ENCODE measurements at regions not wholly inside any gene's neighbourhood (a gene's known extent, or its start where the extent isn't known, plus 50 kb on each side); places are given as distances from the start of the nearest gene placed in this dataset.
"Not testable (repeated sequence)": the region's sequence is repeated elsewhere in the genome, so short reads cannot be mapped to it uniquely, and the experiment has no call there.

DNA sequence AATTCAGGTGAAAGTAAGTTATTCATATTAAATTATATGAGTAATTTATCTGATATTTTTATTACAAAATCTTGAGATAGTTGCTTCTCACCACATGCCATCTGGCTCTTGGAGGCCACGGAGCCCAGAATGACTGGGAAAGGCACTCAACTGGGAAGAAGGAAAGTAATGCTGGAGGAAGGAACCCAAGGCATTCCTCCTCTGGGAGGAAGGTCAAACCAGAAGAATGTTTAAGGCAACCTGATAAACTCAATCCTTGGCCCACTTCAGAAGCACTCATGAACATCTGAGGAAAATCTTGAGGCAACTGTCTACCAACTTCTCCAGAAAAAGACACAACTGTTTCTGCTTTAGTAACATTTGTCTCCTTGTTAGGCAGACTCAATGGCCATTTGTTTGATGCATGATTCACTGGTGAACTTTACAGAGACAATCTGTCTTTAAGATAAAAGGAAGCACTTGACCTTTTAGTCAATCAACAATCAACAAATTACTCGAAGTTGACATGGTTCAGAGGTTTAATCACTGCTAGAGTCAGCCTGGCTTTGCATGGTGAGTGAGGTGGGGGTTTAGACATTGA, 261.4 kb upstream of the MME start:
- H3K9me3 Mint-ChIP-seq = peaks cover 0 to 20% (median 13%) of the 10 kb centered on the region in 7 donors
- H3K36me3 Mint-ChIP-seq = no peaks in the 10 kb centered on the region
- DNase-seq (no peak), ATAC-seq (ENCODE audit: low read depth in 2 of 2) (no peak)
- no peak overlapping the region for H3K27ac Mint-ChIP-seq
- no peaks in the 10 kb centered on the region for H3K4me1 Mint-ChIP-seq
- no peak overlapping the region for H3K4me3 Mint-ChIP-seq
- H3K27me3 Mint-ChIP-seq = no peaks in the 10 kb centered on the region

DNA sequence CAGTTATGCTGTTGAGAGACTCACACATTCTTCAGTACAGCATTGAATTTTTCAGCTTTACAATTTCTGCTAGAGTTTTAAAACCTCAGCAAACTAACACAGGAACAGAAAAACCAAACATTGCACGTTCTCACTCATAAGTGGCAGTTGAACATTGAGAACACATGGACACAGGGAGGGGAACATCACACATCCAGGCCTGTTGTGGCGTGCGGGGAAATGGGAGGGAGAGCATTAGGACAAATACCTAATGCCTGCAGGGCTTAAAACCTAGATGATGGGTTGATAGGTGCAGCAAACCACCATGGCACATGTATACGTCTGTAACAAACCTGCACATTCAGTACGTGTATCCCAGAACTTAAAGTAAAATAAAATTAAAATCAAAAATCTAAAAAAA, 270.1 kb upstream of the MME start:
- DNase-seq; H3K4me3 Mint-ChIP-seq; ATAC-seq (ENCODE audit: low read depth in 2 of 2); H3K27ac Mint-ChIP-seq; H3K36me3 Mint-ChIP-seq; H3K4me1 Mint-ChIP-seq; H3K27me3 Mint-ChIP-seq: not testable (repeated sequence)
- H3K9me3 Mint-ChIP-seq = peaks cover 2 to 20% (median 11%) of the 10 kb centered on the region in 7 donors

DNA sequence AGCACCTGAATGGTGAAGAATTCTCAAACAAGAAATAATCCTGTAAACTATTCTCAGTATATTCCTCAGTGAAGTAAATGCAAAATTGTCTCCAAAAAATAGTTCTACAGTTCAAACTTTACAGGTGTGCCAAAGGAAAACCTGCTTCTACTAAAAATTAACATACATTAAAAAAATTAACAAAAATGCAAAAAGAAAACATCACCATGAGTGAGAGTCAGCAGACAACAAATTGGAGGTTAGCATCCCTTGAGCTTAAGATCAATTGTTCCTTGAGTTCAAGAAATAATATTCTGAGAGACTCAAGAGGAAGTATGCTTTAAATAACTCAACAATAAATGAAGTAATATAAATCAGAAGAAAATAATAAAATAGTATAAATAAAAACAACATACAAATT, 278.4 kb upstream of the MME start:
- H3K9me3 Mint-ChIP-seq = peaks cover 6 to 38% (median 24%) of the 10 kb centered on the region in 7 donors
- H3K27me3 Mint-ChIP-seq = no peaks in the 10 kb centered on the region
- H3K4me3 Mint-ChIP-seq = no peak overlapping the region
- no peak for ATAC-seq (ENCODE audit: low read depth in 2 of 2)
- no peak for DNase-seq
- H3K27ac Mint-ChIP-seq = peak overlapping the region in 1 of 6 donors; percentile 63
- no peaks in the 10 kb centered on the region for H3K36me3 Mint-ChIP-seq
- no peaks in the 10 kb centered on the region for H3K4me1 Mint-ChIP-seq

DNA sequence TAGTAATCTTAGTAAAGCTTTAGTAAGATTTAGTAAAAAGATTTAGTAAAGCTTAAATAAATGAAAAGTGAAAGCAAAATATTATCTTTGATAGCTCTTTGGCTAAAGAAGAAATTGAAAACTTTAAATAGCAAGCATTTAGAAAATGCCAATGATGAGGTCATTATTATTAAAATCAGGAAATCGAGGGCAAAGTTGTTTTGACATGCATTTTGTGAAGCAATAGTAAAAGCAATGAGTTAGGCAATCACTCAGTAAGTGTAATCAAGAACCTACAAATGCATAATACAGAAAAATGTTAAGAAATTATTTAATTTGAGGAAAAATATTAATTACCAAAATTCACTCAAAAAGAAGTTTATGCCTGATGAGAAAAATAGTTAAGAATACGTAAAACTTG, 280.3 kb upstream of the MME start:
- H3K36me3 Mint-ChIP-seq = no peaks in the 10 kb centered on the region
- no peak for ATAC-seq (ENCODE audit: low read depth in 2 of 2)
- H3K4me1 Mint-ChIP-seq = peaks cover 0 to 2% (median 0%) of the 10 kb centered on the region in 3 donors
- H3K27me3 Mint-ChIP-seq = no peaks in the 10 kb centered on the region
- no peak overlapping the region for H3K4me3 Mint-ChIP-seq
- H3K9me3 Mint-ChIP-seq = peaks cover 0 to 19% (median 9%) of the 10 kb centered on the region in 7 donors
- H3K27ac Mint-ChIP-seq = no peak overlapping the region
- DNase-seq = no peak

DNA sequence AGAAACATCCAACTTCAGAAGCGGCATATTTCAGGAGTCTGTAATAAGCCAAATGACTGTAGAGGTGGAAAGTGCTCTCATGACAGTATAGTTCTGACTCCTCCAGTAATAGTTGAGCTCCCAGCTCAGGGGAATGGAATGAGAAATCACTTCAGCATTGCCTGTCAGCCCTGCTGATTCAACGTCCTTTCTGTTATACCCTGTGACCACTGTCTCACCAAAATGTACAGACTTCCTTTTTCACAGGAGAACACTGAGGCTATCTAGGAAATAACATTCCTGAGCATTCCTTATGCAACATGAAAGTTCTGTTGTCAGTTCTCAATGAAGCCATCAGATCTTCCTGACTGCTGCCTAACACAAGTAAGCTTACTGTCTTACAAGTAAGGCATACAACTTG, 284.5 kb upstream of the MME start:
- H3K27me3 Mint-ChIP-seq = no peaks in the 10 kb centered on the region
- no peaks in the 10 kb centered on the region for H3K36me3 Mint-ChIP-seq
- H3K4me1 Mint-ChIP-seq = peaks cover 0 to 6% (median 0%) of the 10 kb centered on the region in 3 donors
- H3K9me3 Mint-ChIP-seq = no peaks in the 10 kb centered on the region
- no peak overlapping the region for H3K27ac Mint-ChIP-seq
- H3K4me3 Mint-ChIP-seq = no peak overlapping the region
- DNase-seq (no peak), ATAC-seq (ENCODE audit: low read depth in 2 of 2) (no peak)

DNA sequence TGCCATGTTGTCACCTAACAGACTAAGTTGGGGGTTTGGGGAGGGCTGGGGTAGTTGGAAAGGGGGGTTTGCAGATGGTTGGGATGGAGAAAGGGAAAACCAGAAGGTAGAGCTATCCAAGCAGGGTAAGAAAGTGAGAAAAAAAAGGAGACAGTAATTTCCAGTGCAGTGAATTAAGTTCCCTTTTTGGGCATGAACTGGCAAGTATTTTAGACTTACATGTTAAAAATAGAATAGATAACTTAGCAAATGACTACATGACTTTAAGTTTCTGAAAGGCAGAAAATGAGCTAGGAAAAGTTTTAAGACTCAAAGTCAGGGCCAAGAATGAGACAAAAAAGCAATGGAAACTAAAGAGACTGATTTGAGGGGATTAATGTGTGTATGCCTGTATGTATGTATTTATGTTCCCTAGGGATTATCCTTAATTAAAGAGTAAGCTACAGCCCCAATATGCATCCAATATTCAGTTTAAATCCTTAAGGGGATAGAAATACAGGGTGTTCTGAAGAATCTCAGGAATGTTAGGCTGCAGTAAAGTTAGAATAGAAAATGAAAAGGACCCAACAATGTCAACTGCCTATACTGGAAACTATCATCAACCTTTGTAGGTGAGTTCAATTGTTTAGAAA, 285.2 kb upstream of the MME start:
- Mint-ChIP-seq H3K27ac (no peak overlapping the region), H3K9me3 (no peaks in the 10 kb centered on the region), H3K36me3 (no peaks in the 10 kb centered on the region), H3K4me1 (peaks cover 0 to 6% (median 0%) of the 10 kb centered on the region in 3 donors), H3K4me3 (no peak overlapping the region), H3K27me3 (no peaks in the 10 kb centered on the region)
- DNase-seq (no peak), ATAC-seq (ENCODE audit: low read depth in 2 of 2) (no peak)

DNA sequence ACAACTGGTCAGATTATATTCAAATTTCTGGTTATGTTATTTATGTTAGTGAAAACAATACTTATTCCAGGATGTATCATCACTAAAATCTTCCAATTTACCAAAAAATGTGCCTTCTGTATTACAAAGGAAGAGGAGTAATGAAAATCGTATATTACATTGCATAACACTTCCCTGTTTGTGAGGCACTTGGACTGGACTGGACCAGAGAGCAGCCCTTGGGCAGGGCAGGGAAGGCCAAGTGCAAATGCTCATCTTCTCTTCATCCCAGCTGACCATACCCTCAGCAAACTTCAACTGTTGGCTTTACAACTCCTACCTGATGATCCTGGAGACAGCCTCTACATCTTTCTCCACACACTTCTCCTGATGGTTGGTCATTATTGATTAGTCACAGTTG, 285.7 kb upstream of the MME start:
- Mint-ChIP-seq H3K27ac (no peak overlapping the region), H3K4me3 (no peak overlapping the region), H3K27me3 (no peaks in the 10 kb centered on the region), H3K4me1 (peaks cover 0 to 6% (median 0%) of the 10 kb centered on the region in 3 donors), H3K9me3 (no peaks in the 10 kb centered on the region), H3K36me3 (no peaks in the 10 kb centered on the region)
- DNase-seq (no peak), ATAC-seq (ENCODE audit: low read depth in 2 of 2) (no peak)

DNA sequence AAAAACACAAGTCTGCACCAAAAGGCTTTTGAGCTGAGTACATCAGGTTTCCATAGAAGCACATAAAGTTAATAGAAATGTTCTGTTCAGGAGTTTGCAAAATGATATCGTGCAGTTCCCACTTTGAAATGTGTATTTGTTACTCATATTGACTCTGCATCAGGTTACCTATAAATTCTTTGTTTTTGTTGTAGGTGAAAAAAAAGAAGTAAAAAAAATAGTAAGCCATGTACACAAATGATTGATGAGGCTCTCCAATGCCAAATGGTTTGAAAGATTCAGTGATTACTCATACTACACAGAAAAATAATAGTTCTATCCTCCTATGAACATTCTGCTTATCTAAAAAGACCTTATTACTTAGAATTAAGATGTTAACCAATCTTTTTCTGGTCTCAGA, 287.3 kb upstream of the MME start:
- Mint-ChIP-seq H3K27ac (no peak overlapping the region), H3K4me1 (peaks cover 0 to 6% (median 0%) of the 10 kb centered on the region in 3 donors), H3K36me3 (no peaks in the 10 kb centered on the region), H3K4me3 (no peak overlapping the region), H3K27me3 (no peaks in the 10 kb centered on the region), H3K9me3 (no peaks in the 10 kb centered on the region)
- DNase-seq (no peak), ATAC-seq (ENCODE audit: low read depth in 2 of 2) (no peak)

DNA sequence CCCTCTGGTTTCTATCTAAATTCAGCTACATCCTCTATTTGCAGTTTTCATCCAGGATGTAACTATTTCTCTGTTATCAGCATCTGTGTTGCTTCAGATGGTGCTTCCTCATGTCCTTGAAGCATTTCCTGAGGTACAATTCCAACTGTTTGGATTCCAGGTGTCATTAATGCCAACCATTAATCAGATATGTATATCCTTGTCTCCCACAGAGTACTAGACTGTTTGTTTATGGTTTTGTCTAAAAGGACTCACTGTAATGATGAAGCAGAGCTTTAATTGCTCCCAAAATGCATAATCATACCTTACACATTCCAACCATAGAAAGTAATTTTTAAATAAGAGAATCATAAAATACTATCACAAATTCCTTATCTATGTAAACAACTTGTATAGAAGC, 288.5 kb upstream of the MME start:
- H3K9me3 Mint-ChIP-seq = no peaks in the 10 kb centered on the region
- H3K27me3 Mint-ChIP-seq = no peaks in the 10 kb centered on the region
- no peak overlapping the region for H3K4me3 Mint-ChIP-seq
- peaks cover 0 to 6% (median 0%) of the 10 kb centered on the region in 3 donors for H3K4me1 Mint-ChIP-seq
- ATAC-seq (ENCODE audit: low read depth in 2 of 2) (no peak), DNase-seq (no peak)
- H3K27ac Mint-ChIP-seq = no peak overlapping the region
- H3K36me3 Mint-ChIP-seq = no peaks in the 10 kb centered on the region

DNA sequence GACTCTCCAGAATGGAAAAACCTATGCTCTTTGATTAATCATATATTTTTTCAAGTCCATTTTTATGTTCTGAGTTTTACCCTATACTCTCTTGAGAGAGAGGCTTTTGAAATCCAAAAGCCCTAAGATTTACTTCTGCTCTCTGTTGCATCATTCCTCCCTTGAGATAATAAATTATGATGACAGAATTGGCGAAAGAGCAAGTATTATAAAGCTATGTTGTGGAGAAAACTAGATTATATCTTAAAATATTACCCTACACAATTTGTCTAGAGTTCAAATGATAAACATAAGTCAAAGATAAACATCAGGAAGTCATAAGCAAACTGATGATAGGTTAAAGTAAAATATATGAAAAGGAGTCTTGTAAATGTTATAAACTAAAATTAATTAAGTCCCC, 293.4 kb upstream of the MME start:
- H3K4me1 Mint-ChIP-seq = no peaks in the 10 kb centered on the region
- H3K27ac Mint-ChIP-seq = no peak overlapping the region
- no peaks in the 10 kb centered on the region for H3K9me3 Mint-ChIP-seq
- no peaks in the 10 kb centered on the region for H3K27me3 Mint-ChIP-seq
- no peak overlapping the region for H3K4me3 Mint-ChIP-seq
- ATAC-seq (ENCODE audit: low read depth in 2 of 2) = no peak
- DNase-seq = no peak
- no peaks in the 10 kb centered on the region for H3K36me3 Mint-ChIP-seq

DNA sequence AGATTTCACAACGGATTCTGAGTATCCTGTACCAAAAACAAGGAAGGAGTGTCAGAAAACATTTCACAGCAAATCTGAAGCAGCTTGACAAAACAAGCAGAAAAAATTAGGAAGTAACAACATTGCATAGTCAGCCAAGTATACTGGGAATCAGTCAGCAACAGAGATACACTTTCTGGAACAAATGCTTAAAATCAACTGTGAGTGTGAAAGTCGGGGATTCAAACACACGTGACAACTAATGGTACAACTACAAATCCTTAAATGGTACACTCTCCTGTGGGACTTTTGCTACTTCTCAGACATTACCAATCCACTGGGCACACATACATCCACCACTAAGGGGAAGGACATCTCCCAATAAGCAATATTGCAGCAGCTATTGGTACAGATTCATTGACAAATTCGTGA, 296.6 kb upstream of the MME start:
- no peak overlapping the region for H3K4me3 Mint-ChIP-seq
- H3K27ac Mint-ChIP-seq = no peak overlapping the region
- H3K9me3 Mint-ChIP-seq = no peaks in the 10 kb centered on the region

DNA sequence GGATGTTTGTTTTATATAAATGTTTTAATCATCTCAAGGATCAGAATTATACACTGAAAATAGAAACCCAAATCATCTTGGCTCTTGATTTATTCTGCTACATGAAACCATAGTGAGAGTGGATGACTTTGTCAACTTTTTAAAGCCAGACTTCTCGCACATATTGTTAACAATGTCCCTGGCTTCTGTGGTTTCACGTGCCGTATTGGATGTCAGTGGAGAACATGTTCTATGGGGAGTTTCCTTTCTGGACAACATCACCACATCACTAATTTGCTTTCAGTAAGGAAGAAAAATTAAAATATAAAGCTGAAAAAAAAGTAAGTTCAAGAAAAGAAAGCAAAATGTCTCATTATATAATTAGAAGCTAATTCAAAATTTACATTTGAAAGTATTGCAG, 297.1 kb upstream of the MME start:
- no peak for ATAC-seq (ENCODE audit: low read depth in 2 of 2)
- no peak for DNase-seq
- Mint-ChIP-seq H3K4me3 (no peak overlapping the region), H3K27ac (no peak overlapping the region), H3K4me1 (no peaks in the 10 kb centered on the region), H3K27me3 (no peaks in the 10 kb centered on the region), H3K36me3 (no peaks in the 10 kb centered on the region), H3K9me3 (no peaks in the 10 kb centered on the region)

More for the DNA sequence above, 296.6 kb upstream of the MME start:
- ATAC-seq (ENCODE audit: low read depth in 2 of 2) (no peak), DNase-seq (no peak)
- Mint-ChIP-seq H3K27me3 (no peaks in the 10 kb centered on the region), H3K4me1 (no peaks in the 10 kb centered on the region), H3K36me3 (no peaks in the 10 kb centered on the region)

DNA sequence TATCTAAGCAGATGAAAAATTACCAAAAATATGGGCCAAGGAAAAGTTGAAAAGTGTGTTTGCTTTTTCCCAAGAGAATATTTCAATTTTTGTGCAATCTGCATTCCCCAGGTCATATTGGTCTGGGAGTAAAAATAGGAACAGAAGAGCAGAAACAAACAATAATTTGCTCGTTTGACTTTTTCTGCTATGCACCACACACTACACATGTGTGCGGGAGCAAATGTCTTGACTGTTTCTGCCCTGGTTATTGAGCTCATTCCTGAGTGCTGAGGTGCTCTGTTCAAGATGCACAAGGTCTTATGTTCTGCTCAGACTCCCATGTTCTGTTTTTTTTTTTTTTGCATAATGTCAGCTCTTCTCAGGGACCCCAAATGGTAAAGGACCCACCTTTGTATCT, 298.0 kb upstream of the MME start:
- Mint-ChIP-seq H3K27ac (no peak overlapping the region), H3K27me3 (no peaks in the 10 kb centered on the region), H3K9me3 (no peaks in the 10 kb centered on the region), H3K4me1 (no peaks in the 10 kb centered on the region), H3K36me3 (no peaks in the 10 kb centered on the region), H3K4me3 (no peak overlapping the region)
- no peak for DNase-seq
- ATAC-seq (ENCODE audit: low read depth in 2 of 2) = no peak

DNA sequence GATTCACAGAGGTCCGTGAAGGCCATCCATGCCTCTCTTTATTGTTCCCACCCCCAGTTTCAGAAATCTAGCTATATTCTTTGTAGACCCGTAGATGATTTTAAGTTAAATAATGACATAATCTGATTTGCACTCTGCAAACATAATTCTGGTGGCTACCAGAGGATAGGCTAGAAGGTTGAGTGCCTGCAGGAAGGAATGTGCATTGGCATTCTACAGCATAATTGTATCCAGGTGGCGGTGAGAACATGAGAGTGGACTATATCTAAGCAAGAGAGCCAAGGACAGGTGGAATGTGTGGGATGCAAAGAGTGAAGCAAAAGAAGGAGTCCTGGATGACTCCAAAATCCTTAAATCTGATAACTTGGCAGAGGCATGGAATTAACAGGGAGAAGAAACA, 298.5 kb upstream of the MME start:
- no peaks in the 10 kb centered on the region for H3K36me3 Mint-ChIP-seq
- H3K27me3 Mint-ChIP-seq = no peaks in the 10 kb centered on the region
- no peak for DNase-seq
- H3K9me3 Mint-ChIP-seq = no peaks in the 10 kb centered on the region
- no peaks in the 10 kb centered on the region for H3K4me1 Mint-ChIP-seq
- ATAC-seq (ENCODE audit: low read depth in 2 of 2) = no peak
- no peak overlapping the region for H3K4me3 Mint-ChIP-seq
- no peak overlapping the region for H3K27ac Mint-ChIP-seq

DNA sequence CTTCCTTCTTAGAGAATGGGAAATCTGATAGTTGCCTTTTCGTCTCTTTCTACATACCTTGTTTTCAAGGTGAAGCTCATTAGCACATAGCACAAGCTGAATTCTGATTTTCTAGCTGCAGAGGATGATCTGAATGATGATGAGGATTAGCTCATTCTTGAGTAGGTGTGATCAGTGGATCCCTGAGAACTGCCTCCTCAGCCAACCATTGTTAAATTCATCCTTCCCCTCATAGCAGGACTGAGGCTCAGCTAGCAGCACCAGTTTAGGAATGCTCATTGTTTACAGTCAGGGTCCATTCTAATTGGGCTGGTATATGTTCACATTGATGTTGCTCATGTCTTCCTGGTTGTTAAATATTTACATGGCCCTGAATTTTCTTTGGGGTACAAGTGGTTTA, 299.9 kb upstream of the MME start:
- no peak for DNase-seq
- H3K27me3 Mint-ChIP-seq = no peaks in the 10 kb centered on the region

More for the DNA sequence above, 299.9 kb upstream of the MME start:
- Mint-ChIP-seq H3K4me1 (no peaks in the 10 kb centered on the region), H3K9me3 (no peaks in the 10 kb centered on the region), H3K27ac (no peak overlapping the region), H3K36me3 (no peaks in the 10 kb centered on the region), H3K4me3 (no peak overlapping the region)
- no peak for ATAC-seq (ENCODE audit: low read depth in 2 of 2)

Measured in naive B cell (primary cell).